ENCODE measurements at regions not wholly inside any gene's neighbourhood (a gene's known extent, or its start where the extent isn't known, plus 50 kb on each side); places are given as distances from the start of the nearest gene placed in this dataset.
"Not testable (repeated sequence)": the region's sequence is repeated elsewhere in the genome, so short reads cannot be mapped to it uniquely, and the experiment has no call there.

GRCh38 chr5:122674385-122674784 is 100.5 kb upstream of the SNX2 start:
- no peak for DNase-seq

GRCh38 chr5:122680623-122681350 is 94.1 kb upstream of the SNX2 start:
- no peak for DNase-seq

- DNase-seq = no peak
These were observed 91.2 kb upstream of the SNX2 start for GRCh38 chr5:122683631-122684030.

- no peak for DNase-seq
These were observed 84.6 kb upstream of the SNX2 start for GRCh38 chr5:122690266-122690665.

GRCh38 chr5:122691931-122692330 is 82.9 kb upstream of the SNX2 start:
- no peak for DNase-seq

- DNase-seq = no peak
These were observed 80.9 kb upstream of the SNX2 start for GRCh38 chr5:122693963-122694362.

GRCh38 chr5:122694884-122695283 is 80.0 kb upstream of the SNX2 start:
- no peak for DNase-seq

GRCh38 chr5:122696735-122697134 is 78.1 kb upstream of the SNX2 start:
- DNase-seq = not testable (repeated sequence)

GRCh38 chr5:122697191-122697590 is 77.7 kb upstream of the SNX2 start:
- no peak for DNase-seq

GRCh38 chr5:122699201-122699600 is 75.7 kb upstream of the SNX2 start:
- no peak for DNase-seq

GRCh38 chr5:122701640-122702523 is 73.0 kb upstream of the SNX2 start:
- peak in 1 of 2 donors; percentile 3 for DNase-seq

- DNase-seq = no peak
These were observed 72.4 kb upstream of the SNX2 start for GRCh38 chr5:122702524-122702875.

- no peak for DNase-seq
These were observed 71.7 kb upstream of the SNX2 start for GRCh38 chr5:122703203-122703602.

- DNase-seq = no peak
These were observed 70.4 kb upstream of the SNX2 start for GRCh38 chr5:122704247-122705036.

GRCh38 chr5:122705851-122706250 is 69.0 kb upstream of the SNX2 start:
- no peak for DNase-seq

GRCh38 chr5:122707796-122708195 is 67.1 kb upstream of the SNX2 start:
- DNase-seq = no peak

GRCh38 chr5:122713041-122713440 is 61.8 kb upstream of the SNX2 start:
- no peak for DNase-seq

GRCh38 chr5:122715095-122715494 is 59.8 kb upstream of the SNX2 start:
- DNase-seq = no peak

GRCh38 chr5:122718611-122719010 is 56.3 kb upstream of the SNX2 start:
- DNase-seq = no peak

- no peak for DNase-seq
These were observed 54.7 kb upstream of the SNX2 start for GRCh38 chr5:122719991-122720746.

- DNase-seq = no peak
These were observed 53.8 kb upstream of the SNX2 start for GRCh38 chr5:122721127-122721526.

GRCh38 chr5:122722341-122722740 is 52.5 kb upstream of the SNX2 start:
- no peak for DNase-seq

Data from stimulated activated CD4-positive, alpha-beta T cell treated with anti-CD3 and anti-CD28 coated beads, Interleukin-2, amount 100 ng/mL, for 24 hours (primary cell).